ENCODE measurements at regions not wholly inside any gene's neighbourhood (a gene's known extent, or its start where the extent isn't known, plus 50 kb on each side); places are given as distances from the start of the nearest gene placed in this dataset.
"Not testable (repeated sequence)": the region's sequence is repeated elsewhere in the genome, so short reads cannot be mapped to it uniquely, and the experiment has no call there.

GRCh38 chr3:66831931-66832330 lies 166.2 kb upstream of the KBTBD8 start:
- in situ Hi-C loops (cut with MboI; ENCODE audit: low sequenced_read_pairs) = no loop called here

- in situ Hi-C loops (cut with MboI; ENCODE audit: low sequenced_read_pairs) = no loop called here
These were observed 161.5 kb upstream of the KBTBD8 start for GRCh38 chr3:66836363-66837152.

GRCh38 chr3:66838704-66839103 lies 159.4 kb upstream of the KBTBD8 start:
- in situ Hi-C loops (cut with MboI; ENCODE audit: low sequenced_read_pairs) = no loop called here

GRCh38 chr3:66839508-66839907 lies 158.6 kb upstream of the KBTBD8 start:
- in situ Hi-C loops (cut with MboI; ENCODE audit: low sequenced_read_pairs) = no loop called here

GRCh38 chr3:66842761-66843464 lies 155.2 kb upstream of the KBTBD8 start:
- in situ Hi-C loops (cut with MboI; ENCODE audit: low sequenced_read_pairs) = not testable (repeated sequence)

- in situ Hi-C loops (cut with MboI; ENCODE audit: low sequenced_read_pairs) = no loop called here
These were observed 146.1 kb upstream of the KBTBD8 start for GRCh38 chr3:66851894-66852613.

- in situ Hi-C loops (cut with MboI; ENCODE audit: low sequenced_read_pairs) = no loop called here
These were observed 143.4 kb upstream of the KBTBD8 start for GRCh38 chr3:66854601-66855151.

GRCh38 chr3:66856533-66856932 lies 141.6 kb upstream of the KBTBD8 start:
- in situ Hi-C loops (cut with MboI; ENCODE audit: low sequenced_read_pairs) = no loop called here

- in situ Hi-C loops (cut with MboI; ENCODE audit: low sequenced_read_pairs) = no loop called here
These were observed 139.3 kb upstream of the KBTBD8 start for GRCh38 chr3:66858656-66859381.

- in situ Hi-C loops (cut with MboI; ENCODE audit: low sequenced_read_pairs) = no loop called here
These were observed 137.3 kb upstream of the KBTBD8 start for GRCh38 chr3:66860771-66861170.

- in situ Hi-C loops (cut with MboI; ENCODE audit: low sequenced_read_pairs) = no loop called here
These were observed 134.6 kb upstream of the KBTBD8 start for GRCh38 chr3:66863205-66864111.

GRCh38 chr3:66884659-66885058 lies 113.4 kb upstream of the KBTBD8 start:
- in situ Hi-C loops (cut with MboI; ENCODE audit: low sequenced_read_pairs) = no loop called here

- in situ Hi-C loops (cut with MboI; ENCODE audit: low sequenced_read_pairs) = no loop called here
These were observed 112.6 kb upstream of the KBTBD8 start for GRCh38 chr3:66885326-66886000.

- in situ Hi-C loops (cut with MboI; ENCODE audit: low sequenced_read_pairs) = no loop called here
These were observed 108.2 kb upstream of the KBTBD8 start for GRCh38 chr3:66889750-66890494.

- in situ Hi-C loops (cut with MboI; ENCODE audit: low sequenced_read_pairs) = no loop called here
These were observed 100.0 kb upstream of the KBTBD8 start for GRCh38 chr3:66898155-66898554.

GRCh38 chr3:66904336-66904735 lies 93.8 kb upstream of the KBTBD8 start:
- in situ Hi-C loops (cut with MboI; ENCODE audit: low sequenced_read_pairs) = no loop called here

GRCh38 chr3:66904831-66905493 lies 93.1 kb upstream of the KBTBD8 start:
- in situ Hi-C loops (cut with MboI; ENCODE audit: low sequenced_read_pairs) = no loop called here

- in situ Hi-C loops (cut with MboI; ENCODE audit: low sequenced_read_pairs) = no loop called here
These were observed 91.0 kb upstream of the KBTBD8 start for GRCh38 chr3:66907136-66907535.

All from HL-60/S4 treated with retinoic acid at 250 ng/mL for 4 days and 3 days (cell line).